ENCODE measurements at regions not wholly inside any gene's neighbourhood (a gene's known extent, or its start where the extent isn't known, plus 50 kb on each side); places are given as distances from the start of the nearest gene placed in this dataset.

DNA sequence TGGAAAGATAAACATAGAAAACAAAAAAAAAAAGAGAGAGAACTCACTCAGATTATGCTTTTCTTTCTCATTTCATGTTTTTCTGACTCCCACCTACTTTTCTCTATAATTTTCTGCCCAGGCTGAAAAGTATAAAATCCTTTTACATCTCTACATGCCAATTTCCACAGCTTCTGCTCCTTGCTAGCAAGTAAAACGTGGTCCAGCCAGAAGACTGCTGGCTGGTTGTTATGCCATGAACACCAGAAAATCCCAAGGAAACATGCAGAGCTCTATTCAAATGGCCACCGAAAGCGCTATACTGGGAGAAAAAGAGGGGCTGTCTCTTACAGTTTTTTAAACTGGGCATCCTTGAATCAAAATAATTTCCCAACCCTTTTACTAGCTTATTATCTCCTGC, 512.8 kb upstream of the ID4 start:
- H3K9me3 Mint-ChIP-seq, result no peaks in the 10 kb centered on the region
- H3K4me3 Mint-ChIP-seq, result no peak overlapping the region
- no peaks in the 10 kb centered on the region for H3K36me3 Mint-ChIP-seq
- no peaks in the 10 kb centered on the region for H3K27me3 Mint-ChIP-seq (ENCODE audit: low read depth)
- no peak overlapping the region for H3K27ac Mint-ChIP-seq
- TF ChIP-seq, protein P1, sequence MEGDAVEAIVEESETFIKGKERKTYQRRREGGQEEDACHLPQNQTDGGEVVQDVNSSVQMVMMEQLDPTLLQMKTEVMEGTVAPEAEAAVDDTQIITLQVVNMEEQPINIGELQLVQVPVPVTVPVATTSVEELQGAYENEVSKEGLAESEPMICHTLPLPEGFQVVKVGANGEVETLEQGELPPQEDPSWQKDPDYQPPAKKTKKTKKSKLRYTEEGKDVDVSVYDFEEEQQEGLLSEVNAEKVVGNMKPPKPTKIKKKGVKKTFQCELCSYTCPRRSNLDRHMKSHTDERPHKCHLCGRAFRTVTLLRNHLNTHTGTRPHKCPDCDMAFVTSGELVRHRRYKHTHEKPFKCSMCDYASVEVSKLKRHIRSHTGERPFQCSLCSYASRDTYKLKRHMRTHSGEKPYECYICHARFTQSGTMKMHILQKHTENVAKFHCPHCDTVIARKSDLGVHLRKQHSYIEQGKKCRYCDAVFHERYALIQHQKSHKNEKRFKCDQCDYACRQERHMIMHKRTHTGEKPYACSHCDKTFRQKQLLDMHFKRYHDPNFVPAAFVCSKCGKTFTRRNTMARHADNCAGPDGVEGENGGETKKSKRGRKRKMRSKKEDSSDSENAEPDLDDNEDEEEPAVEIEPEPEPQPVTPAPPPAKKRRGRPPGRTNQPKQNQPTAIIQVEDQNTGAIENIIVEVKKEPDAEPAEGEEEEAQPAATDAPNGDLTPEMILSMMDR (IDR thresholded peaks at IDR 0.05; ENCODE audit: unreplicated experiment), result no peak
- peaks cover 45% of the 10 kb centered on the region for H3K4me1 Mint-ChIP-seq
- DNase-seq (ENCODE audit: low spot score in 2 of 2, unreplicated experiment in 2 of 2), result no peak

DNA sequence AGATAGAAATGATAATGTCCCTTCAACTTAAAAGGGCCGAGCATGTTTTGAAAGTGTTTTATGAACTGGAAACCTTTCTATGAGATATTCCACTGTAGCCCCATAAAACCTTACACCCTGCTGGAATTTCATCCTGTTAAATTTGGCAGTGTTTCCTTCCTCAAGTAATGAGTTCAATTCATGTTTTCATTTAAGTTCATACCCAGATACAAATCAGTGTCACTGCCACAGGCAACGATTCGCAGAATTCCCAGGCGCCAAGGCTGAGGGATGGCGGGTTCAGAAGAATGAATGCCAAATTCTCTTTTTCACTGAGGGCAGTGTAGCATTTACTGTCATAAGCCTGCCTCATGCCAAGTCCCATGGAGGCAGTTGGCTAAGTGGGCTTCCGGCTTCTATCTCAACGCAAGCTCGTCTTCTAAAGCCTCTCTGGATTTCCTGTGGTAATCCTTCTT, 511.8 kb upstream of the ID4 start:
- H3K36me3 Mint-ChIP-seq, result no peaks in the 10 kb centered on the region
- DNase-seq (ENCODE audit: low spot score in 2 of 2, unreplicated experiment in 2 of 2), result no peak
- peak overlapping the region; percentile 41 for H3K27ac Mint-ChIP-seq
- H3K4me1 Mint-ChIP-seq, result peaks cover 42% of the 10 kb centered on the region
- no peaks in the 10 kb centered on the region for H3K9me3 Mint-ChIP-seq
- H3K4me3 Mint-ChIP-seq, result no peak overlapping the region
- TF ChIP-seq, protein P1 (IDR thresholded peaks at IDR 0.05; ENCODE audit: unreplicated experiment), result no peak
- no peaks in the 10 kb centered on the region for H3K27me3 Mint-ChIP-seq (ENCODE audit: low read depth)

DNA sequence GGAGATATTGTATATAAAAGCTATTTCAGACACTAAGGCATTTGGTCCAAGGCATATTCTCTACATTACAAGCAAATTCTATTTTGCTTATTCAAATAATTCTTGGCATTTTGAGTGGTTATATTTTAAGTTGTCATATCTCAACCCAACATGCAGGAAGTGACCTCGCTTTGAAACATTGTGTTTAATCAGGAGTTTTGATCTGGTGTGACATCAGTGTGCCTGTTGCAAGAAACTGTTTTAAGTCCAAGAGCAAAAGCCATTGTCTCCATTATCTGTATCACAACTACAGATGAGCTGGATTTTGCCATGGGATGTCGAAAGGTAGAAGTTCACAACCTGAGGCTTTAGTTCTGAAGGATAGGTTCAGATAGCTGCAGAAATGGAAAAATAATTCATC, 509.9 kb upstream of the ID4 start:
- TF ChIP-seq, protein P1 (IDR thresholded peaks at IDR 0.05; ENCODE audit: unreplicated experiment), result no peak
- no peaks in the 10 kb centered on the region for H3K27me3 Mint-ChIP-seq (ENCODE audit: low read depth)
- peak overlapping the region; percentile 51 for H3K27ac Mint-ChIP-seq
- H3K9me3 Mint-ChIP-seq, result no peaks in the 10 kb centered on the region
- DNase-seq (ENCODE audit: low spot score in 2 of 2, unreplicated experiment in 2 of 2), result no peak
- H3K4me3 Mint-ChIP-seq, result no peak overlapping the region
- no peaks in the 10 kb centered on the region for H3K36me3 Mint-ChIP-seq
- H3K4me1 Mint-ChIP-seq, result peaks cover 38% of the 10 kb centered on the region

DNA sequence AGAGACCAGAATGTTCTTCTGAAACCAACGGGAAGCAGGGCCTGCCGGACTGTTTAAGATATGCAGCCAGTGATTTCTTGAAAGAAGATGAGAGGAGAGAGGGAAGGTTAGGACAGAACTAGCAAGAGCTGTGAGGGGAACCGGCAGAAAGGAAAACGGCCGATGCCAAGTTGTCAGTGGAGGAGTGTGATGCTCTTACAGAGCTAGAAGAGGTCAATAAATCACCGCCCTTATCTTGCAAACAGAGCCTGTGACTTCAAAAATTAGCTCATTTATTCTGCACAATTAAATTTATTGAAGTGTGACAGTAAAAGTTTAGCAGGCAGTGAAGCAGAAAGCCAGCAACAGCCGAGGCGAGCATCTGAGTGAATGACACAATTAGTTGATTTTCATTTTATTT, 509.5 kb upstream of the ID4 start:
- no peaks in the 10 kb centered on the region for H3K9me3 Mint-ChIP-seq
- no peak overlapping the region for H3K4me3 Mint-ChIP-seq
- peaks cover 37% of the 10 kb centered on the region for H3K4me1 Mint-ChIP-seq
- DNase-seq (ENCODE audit: low spot score in 2 of 2, unreplicated experiment in 2 of 2), result no peak
- TF ChIP-seq, protein P1 (IDR thresholded peaks at IDR 0.05; ENCODE audit: unreplicated experiment), result no peak
- no peaks in the 10 kb centered on the region for H3K36me3 Mint-ChIP-seq
- H3K27me3 Mint-ChIP-seq (ENCODE audit: low read depth), result no peaks in the 10 kb centered on the region
- peak overlapping the region; percentile 51 for H3K27ac Mint-ChIP-seq

DNA sequence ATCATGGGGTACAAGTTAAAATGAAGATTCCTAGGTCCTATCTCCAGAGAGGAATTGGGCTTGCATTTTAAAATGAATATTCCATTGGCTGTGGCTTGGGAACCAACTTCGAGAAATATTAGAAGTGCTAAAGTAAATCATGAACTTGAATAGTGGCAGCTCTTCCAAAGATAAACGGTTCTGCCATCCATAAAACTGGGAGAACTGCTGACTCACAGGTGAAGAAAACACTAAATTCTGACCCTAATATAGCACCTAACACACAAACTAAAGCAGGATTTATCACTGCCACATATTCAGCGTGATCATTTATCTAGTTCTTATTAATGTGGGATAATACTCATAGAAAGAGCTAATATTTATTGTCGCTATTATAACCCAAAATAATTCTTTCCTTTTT, 508.1 kb upstream of the ID4 start:
- Mint-ChIP-seq H3K9me3 (no peaks in the 10 kb centered on the region), H3K36me3 (no peaks in the 10 kb centered on the region), H3K4me1 (peaks cover 33% of the 10 kb centered on the region), H3K27ac (no peak overlapping the region), H3K27me3 (ENCODE audit: low read depth) (no peaks in the 10 kb centered on the region), H3K4me3 (no peak overlapping the region)
- no peak for DNase-seq (ENCODE audit: low spot score in 2 of 2, unreplicated experiment in 2 of 2)
- TF ChIP-seq, protein P1 (IDR thresholded peaks at IDR 0.05; ENCODE audit: unreplicated experiment), result no peak

DNA sequence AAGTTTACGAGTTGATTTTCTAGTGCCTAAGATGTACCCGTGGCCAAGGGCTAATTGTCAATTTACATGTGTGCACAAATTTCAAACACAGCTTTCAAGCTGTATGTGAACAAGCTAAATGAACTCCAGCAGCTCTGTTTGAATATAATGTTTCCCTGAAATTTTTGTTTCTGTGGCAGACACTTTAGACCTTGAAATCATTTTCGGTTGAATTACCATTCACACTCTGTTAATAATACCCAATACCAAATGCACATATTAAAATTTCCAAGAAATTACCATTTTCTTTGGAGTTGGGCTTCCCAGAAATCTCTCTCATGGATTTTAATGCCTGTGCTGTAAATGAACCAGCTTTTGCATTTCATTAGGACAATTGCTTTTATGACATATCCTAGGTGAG, 506.1 kb upstream of the ID4 start:
- no peak for DNase-seq (ENCODE audit: low spot score in 2 of 2, unreplicated experiment in 2 of 2)
- Mint-ChIP-seq H3K27me3 (ENCODE audit: low read depth) (no peaks in the 10 kb centered on the region), H3K27ac (no peak overlapping the region), H3K9me3 (no peaks in the 10 kb centered on the region), H3K36me3 (no peaks in the 10 kb centered on the region), H3K4me1 (peaks cover 17% of the 10 kb centered on the region), H3K4me3 (no peak overlapping the region)
- TF ChIP-seq, protein P1 (IDR thresholded peaks at IDR 0.05; ENCODE audit: unreplicated experiment), result no peak
